ENCODE measurements at regions not wholly inside any gene's neighbourhood (a gene's known extent, or its start where the extent isn't known, plus 50 kb on each side); places are given as distances from the start of the nearest gene placed in this dataset.

GRCh38 chr10:78744491-78745090 lies 324.2 kb upstream of the ZMIZ1 start:
- no peak for TF ChIP-seq CTCF (conservative IDR thresholded peaks at IDR 0.05)
- TF ChIP-seq EZH2 (IDR thresholded peaks at IDR 0.05; ENCODE audit: low read depth) = no peak

Data from PC-9 (cell line).